Osteocyte (in vitro differentiated cells): ENCODE measurements at regions not wholly inside any gene's neighbourhood (a gene's known extent, or its start where the extent isn't known, plus 50 kb on each side); places are given as distances from the start of the nearest gene placed in this dataset.
"Not testable (repeated sequence)": the region's sequence is repeated elsewhere in the genome, so short reads cannot be mapped to it uniquely, and the experiment has no call there.

Source experiments
- DNase-seq: peaks from one replicate; pipeline ENCODE4 v3.0.0; 2021; ENCODE audit warnings: mixed read lengths; ENCODE audit not compliant: unreplicated experiment; ENCODE audit errors: extremely low spot score
- H3K27ac Mint-ChIP-seq: one replicate; pipeline ENCODE4 v1.8.0; 2021; ENCODE audit warnings: mild to moderate bottlenecking, mixed read lengths; ENCODE audit not compliant: unreplicated experiment
- H3K27me3 Mint-ChIP-seq: one replicate; pipeline ENCODE4 v1.8.0; 2021; ENCODE audit warnings: mixed read lengths; ENCODE audit not compliant: unreplicated experiment
- H3K36me3 Mint-ChIP-seq: one replicate; pipeline ENCODE4 v1.8.0; 2021; ENCODE audit warnings: mixed read lengths; ENCODE audit not compliant: unreplicated experiment
- H3K4me1 Mint-ChIP-seq: one replicate; pipeline ENCODE4 v1.8.0; 2021; ENCODE audit warnings: mixed read lengths; ENCODE audit not compliant: unreplicated experiment
- H3K4me3 Mint-ChIP-seq: one replicate; pipeline ENCODE4 v1.8.0; 2021; ENCODE audit warnings: mild to moderate bottlenecking, moderate library complexity, mixed read lengths; ENCODE audit not compliant: unreplicated experiment
- H3K9me3 Mint-ChIP-seq: one replicate; pipeline ENCODE4 v1.8.0; 2021; ENCODE audit warnings: mixed read lengths; ENCODE audit not compliant: unreplicated experiment
- CTCF ChIP-seq: fragments of 200-600 bp; sonication (generic); IDR thresholded peaks from 2 replicates; pipeline ENCODE4 v1.5.0; 2021; ENCODE audit warnings: antibody characterized with exemption, mild to moderate bottlenecking, moderate library complexity

- Mint-ChIP-seq H3K27me3 (no peaks in the 10 kb centered on the region), H3K4me1 (peaks cover 22% of the 10 kb centered on the region), H3K9me3 (peaks cover 31% of the 10 kb centered on the region), H3K4me3 (no peak overlapping the region), H3K36me3 (peaks cover 17% of the 10 kb centered on the region), H3K27ac (peak overlapping the region; percentile 37)
- no peak for TF ChIP-seq CTCF
- no peak for DNase-seq
Observed at GRCh38 chr13:37163641-37164265, 58.3 kb upstream of the CSNK1A1L start.

GRCh38 chr13:37158481-37158880 is 53.0 kb upstream of the CSNK1A1L start:
- peaks cover 10% of the 10 kb centered on the region for H3K4me1 Mint-ChIP-seq
- no peak overlapping the region for H3K4me3 Mint-ChIP-seq
- no peak for TF ChIP-seq CTCF
- H3K27ac Mint-ChIP-seq, result no peak overlapping the region
- H3K9me3 Mint-ChIP-seq, result peaks cover 44% of the 10 kb centered on the region
- H3K36me3 Mint-ChIP-seq, result peaks cover 18% of the 10 kb centered on the region
- DNase-seq, result no peak
- H3K27me3 Mint-ChIP-seq, result no peaks in the 10 kb centered on the region

- not testable (repeated sequence) for DNase-seq, H3K4me3 Mint-ChIP-seq, H3K27ac Mint-ChIP-seq, H3K27me3 Mint-ChIP-seq, H3K4me1 Mint-ChIP-seq
- peaks cover 32% of the 10 kb centered on the region for H3K9me3 Mint-ChIP-seq
- H3K36me3 Mint-ChIP-seq, result peaks cover 13% of the 10 kb centered on the region
Observed at GRCh38 chr13:37155613-37156097, 50.2 kb upstream of the CSNK1A1L start.
